ENCODE measurements at regions not wholly inside any gene's neighbourhood (a gene's known extent, or its start where the extent isn't known, plus 50 kb on each side); places are given as distances from the start of the nearest gene placed in this dataset.

- no peak for TF ChIP-seq TAF7 (optimal IDR thresholded peaks at IDR 0.05; ENCODE audit: borderline replicate concordance, low read depth, low read length)
- TF ChIP-seq ATF3 (IDR thresholded peaks at IDR 0.05; ENCODE audit: insufficient read depth, low read depth, low read length) = no peak
- TF ChIP-seq CHD1 (IDR thresholded peaks at IDR 0.05; ENCODE audit: low read depth, low read length) = no peak
- TF ChIP-seq KDM1A (IDR thresholded peaks at IDR 0.05; ENCODE audit: borderline replicate concordance, low read length) = no peak
- no peak for TF ChIP-seq JUND (IDR thresholded peaks at IDR 0.05; ENCODE audit: low read length)
- no peak for TF ChIP-seq SIN3A (conservative IDR thresholded peaks at IDR 0.05 in 1 of 2, IDR thresholded peaks at IDR 0.05 in 1 of 2; ENCODE audit: low read depth in 1 of 2, low read length in 2 of 2)
These were observed 295.7 kb downstream of the KCNN2 start (continued) for GRCh38 chr5:114657342-114658130.

Data from H1 (cell line).